Activated T-helper 1 cell treated with anti-CD3 and anti-CD28 coated beads, Interleukin-12 subunit alpha, Interleukin-12 subunit beta, Interleukin-2, Interleukin-4 antibody, amounts not matched to agents 30 ng/mL and 10 ng/mL and 1 ng/mL, durations not matched to agents 14 hours and 24 hours and 36 hours (primary cell): ENCODE measurements at regions not wholly inside any gene's neighbourhood (a gene's known extent, or its start where the extent isn't known, plus 50 kb on each side); places are given as distances from the start of the nearest gene placed in this dataset.
"Not testable (repeated sequence)": the region's sequence is repeated elsewhere in the genome, so short reads cannot be mapped to it uniquely, and the experiment has no call there.

Experiments
- DNase-seq: peaks from one replicate; pipeline ENCODE4 v3.0.0; 2021; ENCODE audit warnings: low spot score
- H3K27ac Mint-ChIP-seq: one replicate; pipeline ENCODE4 v1.8.0; 2021; ENCODE audit warnings: mild to moderate bottlenecking, mixed read lengths
- H3K27me3 Mint-ChIP-seq: one replicate; pipeline ENCODE4 v1.8.0; 2022; ENCODE audit warnings: mild to moderate bottlenecking, moderate library complexity, mixed read lengths; ENCODE audit not compliant: insufficient read depth
- H3K36me3 Mint-ChIP-seq: one replicate; pipeline ENCODE4 v1.8.0; 2021; ENCODE audit warnings: low read depth, mixed read lengths
- H3K4me1 Mint-ChIP-seq: one replicate; pipeline ENCODE4 v1.8.0; 2021; ENCODE audit warnings: low read depth, mixed read lengths
- H3K4me3 Mint-ChIP-seq: one replicate; pipeline ENCODE4 v1.8.0; 2021; ENCODE audit warnings: mild to moderate bottlenecking, moderate library complexity, mixed read lengths
- H3K9me3 Mint-ChIP-seq: one replicate; pipeline ENCODE4 v1.8.0; 2021; ENCODE audit warnings: mixed read lengths
- intact Hi-C: fragments of 100-400 bp; cut with micrococcal nuclease; formaldehyde crosslinking; loops from one replicate; pipeline ENCODE4 v1.15.1; 2024

- Mint-ChIP-seq H3K9me3 (no peaks in the 10 kb centered on the region), H3K4me3 (no peak overlapping the region)
These were observed 626.4 kb upstream of the ZNF385D start for GRCh38 chr3:22377421-22377820.

DNA sequence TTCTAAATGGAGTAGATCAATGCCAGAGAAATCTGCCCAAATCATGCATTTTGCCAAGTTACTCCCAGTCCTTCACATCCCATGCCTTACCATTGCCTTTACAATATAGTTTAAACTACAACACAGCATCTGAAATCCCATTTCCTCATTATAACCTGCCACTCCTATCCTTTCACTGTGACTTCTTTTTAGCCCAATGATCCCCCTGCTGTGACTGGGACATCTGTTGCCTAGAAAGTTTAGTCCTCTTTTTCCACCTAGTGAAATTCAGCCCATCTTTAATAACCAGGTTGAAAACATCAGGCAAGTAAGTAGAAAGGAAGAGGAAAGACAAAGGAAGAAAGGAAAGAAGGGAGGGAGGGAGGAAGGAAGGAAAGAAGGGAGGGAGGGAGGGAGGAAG lies 627.9 kb upstream of the ZNF385D start:
- H3K4me3 Mint-ChIP-seq, result no peak overlapping the region
- H3K36me3 Mint-ChIP-seq, result no peaks in the 10 kb centered on the region
- H3K27ac Mint-ChIP-seq, result no peak overlapping the region
- H3K9me3 Mint-ChIP-seq, result peaks cover under 1% of the 10 kb centered on the region
- peaks cover 3% of the 10 kb centered on the region for H3K27me3 Mint-ChIP-seq
- intact Hi-C loops, result no loop called here
- H3K4me1 Mint-ChIP-seq, result no peaks in the 10 kb centered on the region
- no peak for DNase-seq

More at GRCh38 chr3:22377421-22377820, 626.4 kb upstream of the ZNF385D start:
- intact Hi-C loops, result no loop called here
- Mint-ChIP-seq H3K27ac (no peak overlapping the region), H3K4me1 (no peaks in the 10 kb centered on the region), H3K36me3 (no peaks in the 10 kb centered on the region), H3K27me3 (peaks cover 8% of the 10 kb centered on the region)
- no peak for DNase-seq

DNA sequence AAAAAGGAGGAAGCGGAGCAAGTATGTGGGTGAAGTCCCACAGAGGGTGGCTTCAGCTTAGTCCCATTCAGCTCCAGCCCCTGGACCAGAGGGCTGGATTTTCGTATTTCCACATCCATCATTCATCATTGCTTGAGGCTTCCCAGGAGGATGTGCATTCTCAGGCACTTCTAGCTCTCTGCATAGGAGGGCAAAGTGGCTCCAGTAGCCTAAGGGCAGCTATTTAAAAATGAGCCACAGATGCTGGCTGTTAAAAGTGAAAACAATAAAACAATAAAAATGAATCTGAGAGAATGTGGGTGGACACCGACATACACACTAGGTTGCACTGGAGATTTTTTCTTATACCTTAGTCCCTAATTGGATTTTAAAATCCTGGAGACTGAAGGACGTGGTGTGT lies 629.2 kb upstream of the ZNF385D start:
- H3K36me3 Mint-ChIP-seq, result no peaks in the 10 kb centered on the region
- peaks cover 4% of the 10 kb centered on the region for H3K9me3 Mint-ChIP-seq
- no peak overlapping the region for H3K4me3 Mint-ChIP-seq
- DNase-seq, result no peak
- H3K4me1 Mint-ChIP-seq, result no peaks in the 10 kb centered on the region
- H3K27me3 Mint-ChIP-seq, result no peaks in the 10 kb centered on the region
- intact Hi-C loops, result no loop called here
- no peak overlapping the region for H3K27ac Mint-ChIP-seq

DNA sequence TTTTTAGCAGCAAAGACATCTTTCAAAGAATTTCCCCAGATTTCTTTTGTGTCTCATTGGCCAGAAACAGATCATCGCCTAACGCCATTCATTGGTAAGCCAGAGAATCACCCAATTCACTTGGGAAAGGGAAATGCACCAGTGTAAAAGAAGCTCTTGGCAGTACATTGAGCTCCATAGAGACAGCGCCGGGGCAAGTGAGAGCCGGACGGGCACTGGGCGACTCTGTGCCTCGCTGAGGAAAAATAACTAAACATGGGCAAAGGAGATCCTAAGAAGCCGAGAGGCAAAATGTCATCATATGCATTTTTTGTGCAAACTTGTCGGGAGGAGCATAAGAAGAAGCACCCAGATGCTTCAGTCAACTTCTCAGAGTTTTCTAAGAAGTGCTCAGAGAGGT lies 630.6 kb upstream of the ZNF385D start:
- intact Hi-C loops, H3K4me3 Mint-ChIP-seq: not testable (repeated sequence)

DNA sequence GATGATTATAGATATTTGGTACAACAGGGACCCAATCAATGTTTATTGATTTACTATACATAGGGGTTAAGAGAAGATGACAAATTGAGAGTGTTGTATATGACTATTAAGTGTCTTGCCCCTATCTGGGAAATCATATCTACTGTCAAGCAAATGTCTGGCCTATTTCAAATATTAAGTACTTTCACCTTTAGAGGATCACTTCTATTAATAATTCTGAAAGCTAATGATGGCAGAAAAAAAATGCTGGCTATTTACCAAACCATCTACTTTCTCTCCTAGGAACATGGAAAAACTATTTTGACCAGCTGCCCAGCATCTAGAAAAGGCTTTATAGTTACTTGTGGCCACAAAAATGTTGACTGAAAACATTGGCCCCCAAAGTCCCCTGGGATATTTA lies 632.3 kb upstream of the ZNF385D start:
- no peak for DNase-seq
- no peaks in the 10 kb centered on the region for H3K27me3 Mint-ChIP-seq

More for the DNA sequence above, 630.6 kb upstream of the ZNF385D start:
- not testable (repeated sequence) for H3K27me3 Mint-ChIP-seq, H3K9me3 Mint-ChIP-seq, H3K4me1 Mint-ChIP-seq, H3K36me3 Mint-ChIP-seq
- DNase-seq, result peak; percentile 2
- peak overlapping the region; percentile 41 for H3K27ac Mint-ChIP-seq

GRCh38 chr3:22386107-22386506 lies 635.1 kb upstream of the ZNF385D start:
- Mint-ChIP-seq H3K27ac (no peak overlapping the region), H3K4me1 (no peaks in the 10 kb centered on the region), H3K4me3 (no peak overlapping the region), H3K9me3 (peaks cover 4% of the 10 kb centered on the region), H3K36me3 (no peaks in the 10 kb centered on the region), H3K27me3 (no peaks in the 10 kb centered on the region)
- DNase-seq, result no peak
- intact Hi-C loops, result no loop called here

More for the DNA sequence above, 632.3 kb upstream of the ZNF385D start:
- intact Hi-C loops, result no loop called here
- no peak overlapping the region for H3K4me3 Mint-ChIP-seq
- no peak overlapping the region for H3K27ac Mint-ChIP-seq
- H3K4me1 Mint-ChIP-seq, result no peaks in the 10 kb centered on the region
- H3K9me3 Mint-ChIP-seq, result peaks cover 4% of the 10 kb centered on the region
- H3K36me3 Mint-ChIP-seq, result no peaks in the 10 kb centered on the region

GRCh38 chr3:22392286-22392685 lies 641.3 kb upstream of the ZNF385D start:
- no peak for DNase-seq
- intact Hi-C loops, result no loop called here
- Mint-ChIP-seq H3K4me3 (no peak overlapping the region), H3K4me1 (no peaks in the 10 kb centered on the region), H3K27ac (no peak overlapping the region), H3K9me3 (no peaks in the 10 kb centered on the region), H3K36me3 (no peaks in the 10 kb centered on the region), H3K27me3 (no peaks in the 10 kb centered on the region)

GRCh38 chr3:22392859-22393258 lies 641.8 kb upstream of the ZNF385D start:
- no peaks in the 10 kb centered on the region for H3K36me3 Mint-ChIP-seq
- H3K4me1 Mint-ChIP-seq, result no peaks in the 10 kb centered on the region
- H3K27ac Mint-ChIP-seq, result no peak overlapping the region
- H3K4me3 Mint-ChIP-seq, result no peak overlapping the region
- intact Hi-C loops, result no loop called here
- no peaks in the 10 kb centered on the region for H3K9me3 Mint-ChIP-seq
- DNase-seq, result no peak
- no peaks in the 10 kb centered on the region for H3K27me3 Mint-ChIP-seq

DNA sequence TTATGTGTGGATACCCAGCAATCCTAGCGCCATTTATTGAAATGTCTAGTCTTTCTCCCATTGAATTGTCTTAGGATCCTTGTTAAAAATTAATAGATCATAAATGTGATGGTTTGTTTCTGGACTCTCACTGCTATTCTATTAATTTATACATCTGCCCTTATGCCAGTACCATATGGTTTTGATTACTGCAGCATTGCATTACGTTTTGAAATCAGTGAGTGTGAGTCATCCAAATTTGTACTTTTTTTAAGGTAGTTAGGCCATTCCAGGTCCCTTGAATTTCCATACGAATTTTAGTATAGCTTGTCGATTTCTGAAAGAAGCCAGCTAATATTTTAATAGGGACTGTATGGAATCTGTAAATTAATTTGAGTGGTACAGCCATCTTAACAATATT lies 648.6 kb upstream of the ZNF385D start:
- no peak for DNase-seq
- H3K27me3 Mint-ChIP-seq, result no peaks in the 10 kb centered on the region
- no peak overlapping the region for H3K4me3 Mint-ChIP-seq
- H3K27ac Mint-ChIP-seq, result no peak overlapping the region
- intact Hi-C loops, result no loop called here
- no peaks in the 10 kb centered on the region for H3K36me3 Mint-ChIP-seq
- H3K9me3 Mint-ChIP-seq, result peaks cover 4% of the 10 kb centered on the region
- H3K4me1 Mint-ChIP-seq, result no peaks in the 10 kb centered on the region

DNA sequence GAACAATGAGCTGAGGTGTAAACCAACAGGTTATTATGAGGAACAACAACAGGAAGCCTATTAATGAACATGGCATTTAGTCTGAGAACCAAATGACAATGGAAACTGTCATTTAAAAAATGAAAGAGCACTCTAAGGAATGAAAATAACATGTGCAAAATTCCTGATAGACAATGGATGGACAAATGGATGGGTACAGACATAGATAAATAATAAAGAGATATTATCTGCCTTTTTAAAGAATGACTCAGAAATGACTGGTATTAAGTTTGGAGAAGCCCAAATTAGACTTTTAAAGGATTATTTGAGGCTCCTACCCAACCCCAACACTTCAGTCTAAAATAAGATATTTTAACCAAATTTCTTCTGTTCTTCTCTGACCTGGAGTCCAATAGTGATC lies 650.5 kb upstream of the ZNF385D start:
- Mint-ChIP-seq H3K36me3 (no peaks in the 10 kb centered on the region), H3K4me1 (no peaks in the 10 kb centered on the region), H3K9me3 (peaks cover 4% of the 10 kb centered on the region), H3K27me3 (no peaks in the 10 kb centered on the region), H3K27ac (no peak overlapping the region), H3K4me3 (no peak overlapping the region)
- no peak for DNase-seq
- intact Hi-C loops, result no loop called here

DNA sequence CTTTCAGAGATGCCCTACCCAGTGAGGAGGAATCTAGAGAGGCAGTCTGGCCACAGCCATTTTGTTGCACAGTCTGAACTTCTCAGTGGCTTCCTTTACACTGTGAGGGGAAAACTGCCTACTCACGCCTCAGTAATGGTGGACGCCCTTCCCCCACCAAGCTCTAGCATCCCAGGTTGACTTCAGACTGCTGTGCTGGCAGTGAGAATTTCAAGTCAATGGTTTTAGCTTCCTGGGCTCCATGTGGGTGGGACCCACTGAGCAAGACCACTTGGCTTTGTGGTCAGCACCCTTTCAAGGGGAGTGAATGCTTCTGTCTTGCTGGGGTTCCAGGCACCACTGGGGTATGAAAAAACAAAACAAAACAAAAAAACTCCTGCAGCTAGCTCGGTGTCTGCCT lies 663.2 kb upstream of the ZNF385D start:
- Mint-ChIP-seq H3K36me3 (no peaks in the 10 kb centered on the region), H3K27me3 (no peaks in the 10 kb centered on the region), H3K27ac (no peak overlapping the region), H3K4me3 (no peak overlapping the region), H3K9me3 (peaks cover 6% of the 10 kb centered on the region), H3K4me1 (no peaks in the 10 kb centered on the region)
- DNase-seq, result no peak
- intact Hi-C loops, result no loop called here

- H3K36me3 Mint-ChIP-seq, H3K27ac Mint-ChIP-seq, intact Hi-C loops, H3K27me3 Mint-ChIP-seq, H3K4me3 Mint-ChIP-seq, H3K9me3 Mint-ChIP-seq, DNase-seq, H3K4me1 Mint-ChIP-seq: not testable (repeated sequence)
These were observed 665.9 kb upstream of the ZNF385D start for GRCh38 chr3:22416838-22417446.

- Mint-ChIP-seq H3K27ac (no peak overlapping the region), H3K4me3 (no peak overlapping the region), H3K36me3 (no peaks in the 10 kb centered on the region), H3K4me1 (no peaks in the 10 kb centered on the region), H3K9me3 (peaks cover 6% of the 10 kb centered on the region), H3K27me3 (no peaks in the 10 kb centered on the region)
- no peak for DNase-seq
- intact Hi-C loops, result no loop called here
These were observed 668.3 kb upstream of the ZNF385D start for GRCh38 chr3:22419261-22419660.

DNA sequence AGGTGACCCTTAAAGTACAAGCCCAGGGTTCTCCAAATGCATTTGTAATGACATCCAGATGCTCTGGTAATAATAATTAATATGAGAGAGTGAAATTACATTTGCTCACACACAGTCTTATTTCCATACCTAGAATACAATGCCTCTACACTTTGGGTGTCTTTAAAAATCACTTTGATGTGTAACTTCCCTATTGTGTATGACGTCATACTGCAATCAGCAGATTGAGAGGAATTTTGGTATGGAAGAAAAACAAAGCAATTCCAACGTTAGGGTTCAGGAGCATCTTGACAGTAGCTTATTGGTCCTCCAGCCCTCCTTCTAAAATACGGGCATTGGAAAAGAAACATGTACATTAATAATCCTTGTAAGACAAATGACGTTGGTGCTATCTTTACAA lies 670.6 kb upstream of the ZNF385D start:
- Mint-ChIP-seq H3K9me3 (no peaks in the 10 kb centered on the region), H3K36me3 (no peaks in the 10 kb centered on the region), H3K27ac (no peak overlapping the region), H3K4me3 (no peak overlapping the region), H3K27me3 (no peaks in the 10 kb centered on the region), H3K4me1 (no peaks in the 10 kb centered on the region)
- intact Hi-C loops, result no loop called here
- no peak for DNase-seq
